Prostate gland (tissue), 2 donors: ENCODE measurements at regions not wholly inside any gene's neighbourhood (a gene's known extent, or its start where the extent isn't known, plus 50 kb on each side); places are given as distances from the start of the nearest gene placed in this dataset.

Experiments
- POLR2A ChIP-seq: fragments of 450-650 bp; IDR thresholded peaks from one replicate; pipeline ENCODE4 v1.6.1; 2016; ENCODE audit warnings: antibody characterized with exemption, mild to moderate bottlenecking
- TF ChIP-seq, protein P1 (sequence below), 4 experiments: fragments of 200-600 bp in 2 of 4; fragments of 450-650 bp in 2 of 4; sonication (generic) in 2 of 4; IDR thresholded peaks; 1 replicate in 3 of 4; 2 replicates in 1 of 4; pipeline ENCODE4 v1.5.1; 2016 to 2019; ENCODE audit warnings: antibody characterized with exemption in 4 of 4, mild to moderate bottlenecking in 2 of 4, moderate library complexity in 2 of 4

GRCh38 chr7:19984231-19984632 lies 210.8 kb upstream of the TMEM196 start:
- TF ChIP-seq, protein P1, sequence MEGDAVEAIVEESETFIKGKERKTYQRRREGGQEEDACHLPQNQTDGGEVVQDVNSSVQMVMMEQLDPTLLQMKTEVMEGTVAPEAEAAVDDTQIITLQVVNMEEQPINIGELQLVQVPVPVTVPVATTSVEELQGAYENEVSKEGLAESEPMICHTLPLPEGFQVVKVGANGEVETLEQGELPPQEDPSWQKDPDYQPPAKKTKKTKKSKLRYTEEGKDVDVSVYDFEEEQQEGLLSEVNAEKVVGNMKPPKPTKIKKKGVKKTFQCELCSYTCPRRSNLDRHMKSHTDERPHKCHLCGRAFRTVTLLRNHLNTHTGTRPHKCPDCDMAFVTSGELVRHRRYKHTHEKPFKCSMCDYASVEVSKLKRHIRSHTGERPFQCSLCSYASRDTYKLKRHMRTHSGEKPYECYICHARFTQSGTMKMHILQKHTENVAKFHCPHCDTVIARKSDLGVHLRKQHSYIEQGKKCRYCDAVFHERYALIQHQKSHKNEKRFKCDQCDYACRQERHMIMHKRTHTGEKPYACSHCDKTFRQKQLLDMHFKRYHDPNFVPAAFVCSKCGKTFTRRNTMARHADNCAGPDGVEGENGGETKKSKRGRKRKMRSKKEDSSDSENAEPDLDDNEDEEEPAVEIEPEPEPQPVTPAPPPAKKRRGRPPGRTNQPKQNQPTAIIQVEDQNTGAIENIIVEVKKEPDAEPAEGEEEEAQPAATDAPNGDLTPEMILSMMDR (IDR thresholded peaks at IDR 0.05): no peak
- no peak for TF ChIP-seq POLR2A
